Pancreas (tissue), 10 donors: ENCODE measurements at regions not wholly inside any gene's neighbourhood (a gene's known extent, or its start where the extent isn't known, plus 50 kb on each side); places are given as distances from the start of the nearest gene placed in this dataset.

ENCODE experiments used
- ATAC-seq, 4 donors: fragments of 200-7000 bp; cut with Tn5 transposase; one replicate each; pipeline versions ENCODE4 v1.8.0 to v1.9.1; 2020; ENCODE audit warnings: mild to moderate bottlenecking in 4 of 4, moderate library complexity in 4 of 4
- DNase-seq, 6 donors: peaks; one replicate each; pipeline ENCODE4 v3.0.0-alpha.2; 2020
- FAIRE-seq: peaks from 2 replicates; lab custom pipeline; 2012; peaks lifted over from hg19 to GRCh38; lab: Jason Lieb, UNC
- H3K27ac ChIP-seq, 4 donors: fragments of 200-600 bp; sonication (generic); 1 replicate in 3 of 4; 2 replicates in 1 of 4; pipeline versions ENCODE4 v1.5.0 to v1.8.0; 2020
- H3K27me3 ChIP-seq, 4 donors: fragments of 200-600 bp; one replicate each; pipeline ENCODE4 v1.8.0; 2021
- H3K36me3 ChIP-seq, 3 donors: fragments of 200-600 bp; sonication (generic) in 1 of 3; one replicate each; pipeline versions ENCODE4 v1.5.0 to v1.8.0; 2020 to 2021
- H3K4me1 ChIP-seq, 3 donors: fragments of 200-600 bp; one replicate each; pipeline ENCODE4 v1.8.0; 2021
- H3K4me3 ChIP-seq, 4 donors: fragments of 200-600 bp; sonication (generic) in 2 of 4; one replicate each; pipeline versions ENCODE4 v1.5.0 to v1.8.0; 2020 to 2021
- H3K9me3 ChIP-seq, 4 donors: fragments of 200-600 bp; one replicate each; pipeline ENCODE4 v1.8.0; 2021
- WGBS, 2 donors: extraction: QIAGEN DNeasy Blood & Tissue Kit; methylation state at CpG; one replicate each; pipeline ENCODE4 v1.1.7; 2013; 5-methylcytosine and 5-hydroxymethylcytosine counted together
- intact Hi-C, 3 donors: fragments of 100-400 bp; cut with DNase I; formaldehyde crosslinking; loops; one replicate each; pipeline versions ENCODE4 v1.11.1 to v1.14.2; 2022
- TF ChIP-seq, protein P1 (sequence below), 4 donors: fragments of 200-600 bp; sonication (generic) in 3 of 4; IDR thresholded peaks; one replicate each; pipeline versions ENCODE4 v1.5.0 to v1.8.0; 2021; ENCODE audit warnings: antibody characterized with exemption in 4 of 4
- donor health status: healthy with polysubstance abuse.
- donor health status: DM: no; HTN: no; CAD: no; lungs with moderate emphysema.
- donor health status: DM: no; HTN: no; CAD: no.
- donor health status: control.
- donor health status: control.
- donor health status: Bipolar disorder and iron deficiency.
- donor health status: DM: yes; HTN: yes; CAD: no.
- donor health status: DM: no; HTN: no; CAD: no.
- donor health status: DM: no; HTN: no; CAD: no.
- donor health status: DM: yes; HTN: yes; CAD: no.

DNA sequence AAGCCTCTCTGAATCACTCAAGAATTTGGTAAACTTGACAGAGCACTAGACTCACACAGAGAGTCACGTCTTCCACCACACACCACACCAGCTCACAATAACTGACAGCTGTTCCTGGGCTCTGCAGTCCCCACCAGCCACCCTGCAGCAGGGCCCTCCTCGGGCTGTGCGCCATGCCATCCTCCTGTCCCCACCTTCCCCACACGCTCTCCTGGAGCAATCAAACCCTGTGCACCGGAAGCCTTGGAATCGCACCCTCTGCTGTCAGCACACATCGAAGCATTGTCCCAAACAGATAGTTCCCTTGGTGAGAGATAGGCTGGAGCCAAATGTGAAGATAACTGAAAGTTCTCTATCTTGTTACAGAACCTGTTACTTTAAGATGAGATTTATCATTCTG is 191.0 kb downstream of the TBXT start:
- Histone ChIP-seq H3K9me3 (no peaks in the 10 kb centered on the region), H3K27ac (no peak overlapping the region), H3K27me3 (no peaks in the 10 kb centered on the region), H3K36me3 (no peaks in the 10 kb centered on the region), H3K4me3 (no peak overlapping the region), H3K4me1 (no peaks in the 10 kb centered on the region)
- intact Hi-C loops = no loop called here
- TF ChIP-seq, protein P1, sequence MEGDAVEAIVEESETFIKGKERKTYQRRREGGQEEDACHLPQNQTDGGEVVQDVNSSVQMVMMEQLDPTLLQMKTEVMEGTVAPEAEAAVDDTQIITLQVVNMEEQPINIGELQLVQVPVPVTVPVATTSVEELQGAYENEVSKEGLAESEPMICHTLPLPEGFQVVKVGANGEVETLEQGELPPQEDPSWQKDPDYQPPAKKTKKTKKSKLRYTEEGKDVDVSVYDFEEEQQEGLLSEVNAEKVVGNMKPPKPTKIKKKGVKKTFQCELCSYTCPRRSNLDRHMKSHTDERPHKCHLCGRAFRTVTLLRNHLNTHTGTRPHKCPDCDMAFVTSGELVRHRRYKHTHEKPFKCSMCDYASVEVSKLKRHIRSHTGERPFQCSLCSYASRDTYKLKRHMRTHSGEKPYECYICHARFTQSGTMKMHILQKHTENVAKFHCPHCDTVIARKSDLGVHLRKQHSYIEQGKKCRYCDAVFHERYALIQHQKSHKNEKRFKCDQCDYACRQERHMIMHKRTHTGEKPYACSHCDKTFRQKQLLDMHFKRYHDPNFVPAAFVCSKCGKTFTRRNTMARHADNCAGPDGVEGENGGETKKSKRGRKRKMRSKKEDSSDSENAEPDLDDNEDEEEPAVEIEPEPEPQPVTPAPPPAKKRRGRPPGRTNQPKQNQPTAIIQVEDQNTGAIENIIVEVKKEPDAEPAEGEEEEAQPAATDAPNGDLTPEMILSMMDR (IDR thresholded peaks at IDR 0.05) = no peak
- 56 to 67% methylated on average over 7 of the region's 7 CpGs for WGBS, 2 donors
- FAIRE-seq (no peak), ATAC-seq (no peak), DNase-seq (no peak)

DNA sequence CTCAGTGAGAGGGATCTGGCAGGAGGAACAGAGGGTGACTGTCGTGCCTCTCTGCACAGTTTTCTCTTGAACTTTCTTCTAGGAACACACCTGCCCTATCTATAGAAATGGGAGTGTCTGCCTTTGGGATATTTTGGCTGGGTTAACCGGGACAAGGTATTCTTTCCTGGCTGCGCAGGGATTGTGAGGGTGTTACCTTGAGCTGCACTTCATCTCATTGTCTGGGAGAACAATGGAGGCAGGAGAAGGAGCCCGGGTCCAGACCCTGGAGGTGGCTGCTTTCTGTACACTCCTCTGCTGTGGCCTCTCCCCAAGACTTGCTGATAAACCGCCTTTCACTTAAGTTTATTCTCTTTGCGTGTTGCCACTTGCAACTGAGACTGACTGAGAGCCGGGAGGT is 192.8 kb downstream of the TBXT start:
- 55 to 60% methylated on average over 7 of the region's 7 CpGs for WGBS, 2 donors
- Histone ChIP-seq H3K4me3 (no peak overlapping the region), H3K27ac (no peak overlapping the region), H3K9me3 (no peaks in the 10 kb centered on the region), H3K4me1 (no peaks in the 10 kb centered on the region), H3K36me3 (no peaks in the 10 kb centered on the region), H3K27me3 (no peaks in the 10 kb centered on the region)
- intact Hi-C loops = no loop called here
- no peak for ATAC-seq
- DNase-seq = no peak
- FAIRE-seq = no peak
- TF ChIP-seq, protein P1 (IDR thresholded peaks at IDR 0.05) = no peak

DNA sequence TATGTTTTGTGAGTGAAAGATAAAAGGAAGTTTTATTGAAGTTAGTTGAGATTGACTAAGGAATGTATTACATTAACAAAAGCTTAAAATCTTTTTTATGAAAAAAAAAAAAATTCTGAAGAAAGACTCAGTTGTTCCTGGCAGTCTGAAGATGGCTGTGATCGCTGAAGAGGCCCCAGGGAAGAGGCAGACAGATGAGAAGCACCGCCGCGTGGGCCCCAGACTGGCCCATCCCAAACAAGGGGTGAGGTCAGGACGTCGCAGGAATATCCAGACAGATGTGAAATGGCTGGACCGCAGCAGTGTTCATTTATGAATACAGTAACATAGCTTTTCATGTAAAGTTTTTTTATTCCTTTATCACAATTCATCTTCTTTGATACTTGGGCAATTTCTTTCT is 194.2 kb downstream of the TBXT start:
- no peaks in the 10 kb centered on the region for H3K4me1 ChIP-seq
- no peaks in the 10 kb centered on the region for H3K27me3 ChIP-seq
- no peak overlapping the region for H3K27ac ChIP-seq
- TF ChIP-seq, protein P1 (IDR thresholded peaks at IDR 0.05) = no peak
- WGBS, 2 donors = 88 to 89% methylated on average over 7 of the region's 7 CpGs
- intact Hi-C loops = no loop called here
- no peak overlapping the region for H3K4me3 ChIP-seq
- ATAC-seq (no peak), DNase-seq (no peak), FAIRE-seq (no peak)
- no peaks in the 10 kb centered on the region for H3K36me3 ChIP-seq
- no peaks in the 10 kb centered on the region for H3K9me3 ChIP-seq

DNA sequence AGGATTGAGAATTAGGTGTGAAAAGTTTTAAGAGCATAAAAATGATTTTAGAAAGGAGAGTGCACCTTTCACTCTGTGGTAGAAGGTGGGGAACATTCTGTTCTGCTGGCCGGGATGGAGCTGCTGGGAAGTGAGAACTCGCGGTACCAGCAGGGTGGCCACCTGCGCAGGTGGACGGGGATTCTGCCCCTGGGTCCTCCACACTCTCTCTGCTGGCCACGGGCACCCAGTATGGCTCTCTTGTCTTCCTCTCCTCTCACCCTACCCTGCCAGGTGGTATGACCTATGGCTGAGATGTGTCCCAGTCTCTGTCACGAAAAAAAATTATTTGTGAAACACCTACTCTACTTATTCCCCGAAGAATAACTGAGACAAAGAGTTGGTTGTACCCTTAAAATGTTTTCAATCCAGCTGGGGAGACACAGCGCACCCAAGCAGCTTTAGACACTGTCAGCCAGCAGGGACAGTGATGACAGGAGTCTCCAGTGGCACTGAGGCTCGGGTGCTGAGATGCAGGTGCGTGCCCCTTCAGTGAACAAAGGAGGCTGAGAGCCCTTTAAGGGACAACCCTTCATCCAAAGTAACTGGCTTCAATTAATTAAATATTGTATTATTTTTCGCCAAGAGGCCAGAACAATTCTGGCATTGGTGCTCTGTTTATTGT is 195.4 kb downstream of the TBXT start:
- WGBS, 2 donors = 51 to 62% methylated on average over 12 of the region's 12 CpGs
- no peak for FAIRE-seq

DNA sequence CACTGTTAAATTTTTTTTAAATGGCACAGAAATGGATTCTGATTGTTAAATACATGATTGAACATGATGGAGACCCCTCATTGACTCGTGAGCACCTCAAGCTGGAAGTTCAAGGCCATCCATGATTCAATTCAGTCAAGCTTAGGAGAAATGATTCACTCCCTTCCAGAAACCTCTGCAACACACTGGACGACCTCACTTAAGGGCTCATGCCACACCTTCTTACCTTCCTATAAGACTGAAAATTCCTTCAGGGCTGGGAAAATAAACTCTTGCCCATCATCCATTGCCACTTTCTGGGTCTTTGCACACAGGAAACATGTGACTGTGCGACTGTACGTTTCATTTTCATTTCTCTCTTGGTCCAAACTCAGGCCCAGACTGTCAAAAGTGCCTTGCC is 196.4 kb downstream of the TBXT start:
- no peaks in the 10 kb centered on the region for H3K4me1 ChIP-seq
- DNase-seq = no peak

More for the DNA sequence above, 195.4 kb downstream of the TBXT start:
- no peak overlapping the region for H3K27ac ChIP-seq
- no peaks in the 10 kb centered on the region for H3K9me3 ChIP-seq
- DNase-seq (no peak), ATAC-seq (no peak)
- H3K27me3 ChIP-seq = no peaks in the 10 kb centered on the region
- TF ChIP-seq, protein P1 (IDR thresholded peaks at IDR 0.05) = no peak
- intact Hi-C loops = no loop called here
- no peak overlapping the region for H3K4me3 ChIP-seq
- H3K4me1 ChIP-seq = no peaks in the 10 kb centered on the region
- H3K36me3 ChIP-seq = no peaks in the 10 kb centered on the region

More for the DNA sequence above, 196.4 kb downstream of the TBXT start:
- TF ChIP-seq, protein P1 (IDR thresholded peaks at IDR 0.05) = no peak
- Histone ChIP-seq H3K4me3 (no peak overlapping the region), H3K9me3 (no peaks in the 10 kb centered on the region), H3K27me3 (no peaks in the 10 kb centered on the region), H3K36me3 (no peaks in the 10 kb centered on the region), H3K27ac (no peak overlapping the region)
- no peak for ATAC-seq
- intact Hi-C loops = no loop called here
- WGBS, 2 donors = 59 to 64% methylated on average over 4 of the region's 4 CpGs
- FAIRE-seq = no peak
